ENCODE measurements at regions not wholly inside any gene's neighbourhood (a gene's known extent, or its start where the extent isn't known, plus 50 kb on each side); places are given as distances from the start of the nearest gene placed in this dataset.

DNA sequence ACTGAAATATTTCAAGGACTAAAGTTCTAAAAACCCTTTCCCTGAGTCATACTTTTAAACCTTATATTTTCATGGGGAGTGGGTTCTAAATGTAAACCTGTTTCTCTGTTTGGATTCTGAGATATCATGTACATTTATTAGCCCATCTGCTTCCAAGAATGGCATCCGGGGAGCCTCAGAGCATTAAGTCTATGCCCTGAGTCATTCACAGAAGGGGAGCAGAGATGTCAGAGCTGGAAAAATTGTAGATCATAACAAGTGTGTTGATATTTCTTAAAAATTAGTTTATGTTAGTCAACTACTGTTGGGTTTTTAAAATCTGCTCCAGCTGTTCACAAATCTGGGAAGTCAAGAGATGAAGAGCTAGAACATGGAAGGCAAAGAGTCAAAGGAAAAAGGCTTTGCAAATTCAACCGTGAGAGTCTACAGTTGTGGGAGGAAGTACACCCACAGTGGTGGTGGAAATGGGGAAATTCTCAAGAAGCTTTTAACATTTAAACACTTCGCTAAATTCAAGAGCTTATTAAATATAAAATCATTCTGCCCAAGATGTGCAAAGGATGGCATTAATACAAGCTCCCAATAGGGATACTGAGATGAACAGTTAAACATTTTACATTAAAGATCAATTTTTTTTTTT, 70.5 kb upstream of the FLRT2 start:
- no peaks in the 10 kb centered on the region for H3K27me3 ChIP-seq
- H3K4me3 ChIP-seq (ENCODE audit: low read depth in 1 of 2, low read length in 1 of 2), result no peak overlapping the region
- H3K4me1 ChIP-seq (ENCODE audit: control insufficient read depth in 1 of 2, insufficient read depth in 1 of 2, low read depth in 1 of 2, low read length in 1 of 2), result peaks cover 6 to 11% of the 10 kb centered on the region in 2 experiments
- H3K9me3 ChIP-seq, result no peaks in the 10 kb centered on the region
- TF ChIP-seq, protein P1, sequence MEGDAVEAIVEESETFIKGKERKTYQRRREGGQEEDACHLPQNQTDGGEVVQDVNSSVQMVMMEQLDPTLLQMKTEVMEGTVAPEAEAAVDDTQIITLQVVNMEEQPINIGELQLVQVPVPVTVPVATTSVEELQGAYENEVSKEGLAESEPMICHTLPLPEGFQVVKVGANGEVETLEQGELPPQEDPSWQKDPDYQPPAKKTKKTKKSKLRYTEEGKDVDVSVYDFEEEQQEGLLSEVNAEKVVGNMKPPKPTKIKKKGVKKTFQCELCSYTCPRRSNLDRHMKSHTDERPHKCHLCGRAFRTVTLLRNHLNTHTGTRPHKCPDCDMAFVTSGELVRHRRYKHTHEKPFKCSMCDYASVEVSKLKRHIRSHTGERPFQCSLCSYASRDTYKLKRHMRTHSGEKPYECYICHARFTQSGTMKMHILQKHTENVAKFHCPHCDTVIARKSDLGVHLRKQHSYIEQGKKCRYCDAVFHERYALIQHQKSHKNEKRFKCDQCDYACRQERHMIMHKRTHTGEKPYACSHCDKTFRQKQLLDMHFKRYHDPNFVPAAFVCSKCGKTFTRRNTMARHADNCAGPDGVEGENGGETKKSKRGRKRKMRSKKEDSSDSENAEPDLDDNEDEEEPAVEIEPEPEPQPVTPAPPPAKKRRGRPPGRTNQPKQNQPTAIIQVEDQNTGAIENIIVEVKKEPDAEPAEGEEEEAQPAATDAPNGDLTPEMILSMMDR (IDR thresholded peaks at IDR 0.05), result no peak
- H3K36me3 ChIP-seq, result no peaks in the 10 kb centered on the region
- H3K27ac ChIP-seq, result peak overlapping the region; percentile 38

DNA sequence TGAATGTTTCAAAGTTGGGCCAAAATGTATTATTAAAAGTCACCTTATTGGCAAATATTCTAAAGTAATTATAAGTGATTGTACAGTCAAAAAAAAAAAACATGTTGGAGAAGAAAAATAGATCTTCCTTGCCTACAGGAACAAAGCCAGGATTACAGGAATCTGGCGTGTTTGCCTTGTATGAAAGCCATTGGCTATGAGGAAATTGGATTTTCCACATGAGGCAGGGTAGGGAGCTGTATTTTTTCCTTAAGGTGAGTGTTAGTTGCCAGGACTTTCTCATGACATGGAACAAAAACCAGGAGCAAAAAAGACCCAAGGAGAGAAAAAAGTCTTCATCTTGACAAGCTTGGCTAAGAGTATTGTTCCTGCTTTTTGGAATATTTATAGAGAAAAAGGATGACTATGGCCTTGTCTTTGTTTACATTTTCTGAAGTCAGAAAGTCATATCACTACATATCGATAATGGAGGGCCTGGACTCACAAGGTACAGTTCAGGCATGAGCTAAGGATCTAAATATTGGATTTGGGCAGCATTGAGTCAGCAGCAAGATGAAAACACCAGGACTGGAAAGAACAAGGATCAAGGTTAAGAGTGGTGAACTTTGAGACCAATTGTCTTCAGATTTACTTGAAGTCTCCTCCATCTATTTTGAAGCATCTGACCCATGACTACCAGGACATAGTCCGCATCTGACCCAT, 68.4 kb upstream of the FLRT2 start:
- Histone ChIP-seq H3K4me3 (ENCODE audit: low read depth in 1 of 2, low read length in 1 of 2) (no peak overlapping the region), H3K9me3 (no peaks in the 10 kb centered on the region), H3K36me3 (no peaks in the 10 kb centered on the region), H3K27me3 (no peaks in the 10 kb centered on the region), H3K4me1 (ENCODE audit: control insufficient read depth in 1 of 2, insufficient read depth in 1 of 2, low read depth in 1 of 2, low read length in 1 of 2) (peaks cover 6 to 11% of the 10 kb centered on the region in 2 experiments), H3K27ac (no peak overlapping the region)
- TF ChIP-seq, protein P1 (IDR thresholded peaks at IDR 0.05), result no peak

DNA sequence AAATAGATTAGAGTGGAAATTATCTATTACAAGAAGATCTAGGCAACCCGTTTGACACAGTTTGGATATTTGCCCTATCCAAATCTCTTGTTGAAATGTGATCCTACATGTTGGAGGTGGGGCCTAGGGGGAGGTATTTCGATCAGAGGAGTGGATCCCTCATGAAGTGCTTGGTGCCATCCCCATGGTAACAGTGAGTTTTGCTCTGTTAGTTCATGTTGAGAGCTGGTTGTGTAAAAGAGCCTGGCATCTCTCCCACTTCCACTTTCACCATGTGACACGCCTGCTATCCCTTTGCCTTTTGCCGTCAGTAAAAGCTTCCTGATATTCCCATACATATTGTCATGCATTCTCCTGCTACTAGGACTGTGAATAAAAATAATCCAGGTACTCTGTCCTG, 66.4 kb upstream of the FLRT2 start:
- H3K9me3 ChIP-seq, result no peaks in the 10 kb centered on the region
- H3K36me3 ChIP-seq, result no peaks in the 10 kb centered on the region
- peaks cover 6 to 11% of the 10 kb centered on the region in 2 experiments for H3K4me1 ChIP-seq (ENCODE audit: control insufficient read depth in 1 of 2, insufficient read depth in 1 of 2, low read depth in 1 of 2, low read length in 1 of 2)
- H3K27ac ChIP-seq, result no peak overlapping the region
- no peaks in the 10 kb centered on the region for H3K27me3 ChIP-seq
- H3K4me3 ChIP-seq (ENCODE audit: low read depth in 1 of 2, low read length in 1 of 2), result no peak overlapping the region
- TF ChIP-seq, protein P1 (IDR thresholded peaks at IDR 0.05), result no peak

DNA sequence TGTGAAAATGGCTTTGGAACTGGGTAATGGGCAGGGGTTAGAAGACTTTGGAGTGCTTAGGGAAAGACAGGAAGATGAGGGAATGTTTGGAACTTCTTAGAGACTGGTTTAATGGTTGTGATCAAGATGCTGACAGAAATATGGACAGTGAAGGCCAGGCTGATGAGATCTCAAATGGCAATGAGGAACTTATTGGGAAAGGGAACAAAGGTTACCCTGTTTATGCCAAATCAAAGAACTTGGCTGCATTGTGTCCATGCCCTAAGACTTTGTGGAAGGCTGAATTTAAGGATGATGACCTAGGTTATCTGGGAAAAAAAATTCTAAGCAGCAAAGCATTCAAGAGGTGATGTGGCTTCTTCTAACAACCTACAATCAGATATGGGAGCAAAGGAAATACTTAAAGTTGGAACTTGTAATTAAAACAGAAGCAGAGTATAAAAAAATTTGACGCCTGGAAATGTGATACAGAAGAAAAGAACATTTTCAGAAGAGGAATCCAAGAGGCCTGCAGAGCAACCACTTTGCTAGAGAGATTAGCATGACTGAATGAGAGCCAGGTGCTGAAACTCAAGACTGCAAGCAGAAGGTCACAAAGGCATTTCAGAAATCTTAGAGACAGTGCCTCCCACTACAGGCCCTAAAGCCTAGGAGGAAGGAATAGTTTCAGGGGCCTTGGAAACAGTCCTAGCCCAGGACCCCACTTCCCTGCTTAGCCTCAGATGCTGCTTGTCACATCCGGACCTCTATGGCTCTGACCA, 65.6 kb upstream of the FLRT2 start:
- TF ChIP-seq, protein P1 (IDR thresholded peaks at IDR 0.05), result no peak
- Histone ChIP-seq H3K9me3 (no peaks in the 10 kb centered on the region), H3K27me3 (no peaks in the 10 kb centered on the region), H3K4me3 (ENCODE audit: low read depth in 1 of 2, low read length in 1 of 2) (no peak overlapping the region), H3K36me3 (no peaks in the 10 kb centered on the region), H3K27ac (no peak overlapping the region), H3K4me1 (ENCODE audit: control insufficient read depth in 1 of 2, insufficient read depth in 1 of 2, low read depth in 1 of 2, low read length in 1 of 2) (peaks cover 6 to 11% of the 10 kb centered on the region in 2 experiments)

DNA sequence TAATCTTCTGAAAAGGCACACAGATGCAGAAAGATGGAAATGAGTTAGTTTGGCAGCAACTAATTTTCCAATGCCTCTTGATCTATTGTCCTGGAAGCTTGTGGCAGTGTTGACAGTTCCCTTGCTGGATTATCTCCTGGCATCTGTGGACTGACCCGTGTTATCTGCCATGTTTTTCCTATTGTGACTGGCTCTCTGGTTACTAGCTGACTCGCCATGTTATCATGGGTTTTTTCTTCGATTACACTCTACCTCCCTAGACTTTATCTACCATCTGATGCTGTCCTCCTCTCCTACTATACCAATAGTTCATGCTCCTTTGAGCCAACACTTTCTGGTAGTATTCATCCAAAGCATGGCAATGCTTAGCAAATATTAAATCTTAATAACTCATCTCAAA, 63.3 kb upstream of the FLRT2 start:
- Histone ChIP-seq H3K27me3 (no peaks in the 10 kb centered on the region), H3K27ac (no peak overlapping the region), H3K4me3 (ENCODE audit: low read depth in 1 of 2, low read length in 1 of 2) (no peak overlapping the region), H3K9me3 (no peaks in the 10 kb centered on the region), H3K4me1 (ENCODE audit: control insufficient read depth in 1 of 2, insufficient read depth in 1 of 2, low read depth in 1 of 2, low read length in 1 of 2) (peaks cover 0 to 6% of the 10 kb centered on the region in 2 experiments), H3K36me3 (no peaks in the 10 kb centered on the region)
- TF ChIP-seq, protein P1 (IDR thresholded peaks at IDR 0.05), result no peak
